Prostate gland (tissue), 2 donors: ENCODE measurements at regions not wholly inside any gene's neighbourhood (a gene's known extent, or its start where the extent isn't known, plus 50 kb on each side); places are given as distances from the start of the nearest gene placed in this dataset.

ENCODE experiments used
- CTCF ChIP-seq, 4 experiments: fragments of 200-600 bp in 2 of 4; fragments of 450-650 bp in 2 of 4; sonication (generic) in 2 of 4; IDR thresholded peaks; 1 replicate in 3 of 4; 2 replicates in 1 of 4; pipeline ENCODE4 v1.5.1; 2016 to 2019; ENCODE audit warnings: antibody characterized with exemption in 4 of 4, mild to moderate bottlenecking in 2 of 4, moderate library complexity in 2 of 4
- POLR2A ChIP-seq: fragments of 450-650 bp; IDR thresholded peaks from one replicate; pipeline ENCODE4 v1.6.1; 2016; ENCODE audit warnings: antibody characterized with exemption, mild to moderate bottlenecking
- POLR2AphosphoS5 ChIP-seq: sonication (generic); formaldehyde crosslinking; IDR thresholded peaks from one replicate; pipeline ENCODE4 v1.6.1; 2017; ENCODE audit warnings: antibody characterized with exemption

- no peak for TF ChIP-seq POLR2AphosphoS5
- TF ChIP-seq CTCF (IDR thresholded peaks at IDR 0.05): no peak
- TF ChIP-seq POLR2A: no peak
Observed at GRCh38 chr4:151469970-151470369, 61.0 kb downstream of the FHIP1A start.
